ENCODE measurements at regions not wholly inside any gene's neighbourhood (a gene's known extent, or its start where the extent isn't known, plus 50 kb on each side); places are given as distances from the start of the nearest gene placed in this dataset.

DNA sequence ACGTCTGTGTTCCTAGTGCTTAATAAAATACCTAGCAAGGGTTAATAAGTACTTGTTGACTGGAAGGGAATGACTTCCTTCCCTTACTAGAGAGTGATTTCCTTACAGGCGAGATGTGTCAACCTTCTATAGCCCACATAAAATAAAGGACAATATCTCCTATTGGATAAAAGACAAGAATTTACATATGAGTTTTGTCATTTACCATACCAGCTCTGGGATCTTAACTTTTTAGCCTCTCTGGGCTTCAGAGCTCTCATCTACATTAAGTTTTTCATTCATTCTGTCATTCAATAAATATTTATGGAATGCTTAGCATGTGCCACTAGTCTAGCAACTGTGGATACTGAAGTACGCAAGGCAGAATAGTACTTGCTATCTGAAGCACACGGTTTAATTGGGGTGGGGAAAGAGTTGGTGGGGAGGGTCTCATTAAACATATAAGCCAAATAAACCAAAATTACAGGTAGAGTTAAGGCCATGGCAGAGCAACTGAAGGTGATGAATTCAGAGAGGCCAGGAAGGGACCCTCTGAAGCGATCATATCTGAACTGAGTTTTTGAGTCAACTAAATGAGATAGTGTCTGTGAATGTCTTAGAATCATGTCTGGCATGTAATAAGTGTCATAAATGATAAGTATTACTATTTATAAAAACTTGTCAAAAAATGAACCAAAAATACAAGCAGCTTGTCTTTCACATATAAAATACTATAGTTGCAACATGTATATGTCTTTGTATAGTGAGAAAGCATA is 91.6 kb upstream of the BMP2K start:
- TF ChIP-seq, protein P1, sequence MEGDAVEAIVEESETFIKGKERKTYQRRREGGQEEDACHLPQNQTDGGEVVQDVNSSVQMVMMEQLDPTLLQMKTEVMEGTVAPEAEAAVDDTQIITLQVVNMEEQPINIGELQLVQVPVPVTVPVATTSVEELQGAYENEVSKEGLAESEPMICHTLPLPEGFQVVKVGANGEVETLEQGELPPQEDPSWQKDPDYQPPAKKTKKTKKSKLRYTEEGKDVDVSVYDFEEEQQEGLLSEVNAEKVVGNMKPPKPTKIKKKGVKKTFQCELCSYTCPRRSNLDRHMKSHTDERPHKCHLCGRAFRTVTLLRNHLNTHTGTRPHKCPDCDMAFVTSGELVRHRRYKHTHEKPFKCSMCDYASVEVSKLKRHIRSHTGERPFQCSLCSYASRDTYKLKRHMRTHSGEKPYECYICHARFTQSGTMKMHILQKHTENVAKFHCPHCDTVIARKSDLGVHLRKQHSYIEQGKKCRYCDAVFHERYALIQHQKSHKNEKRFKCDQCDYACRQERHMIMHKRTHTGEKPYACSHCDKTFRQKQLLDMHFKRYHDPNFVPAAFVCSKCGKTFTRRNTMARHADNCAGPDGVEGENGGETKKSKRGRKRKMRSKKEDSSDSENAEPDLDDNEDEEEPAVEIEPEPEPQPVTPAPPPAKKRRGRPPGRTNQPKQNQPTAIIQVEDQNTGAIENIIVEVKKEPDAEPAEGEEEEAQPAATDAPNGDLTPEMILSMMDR (IDR thresholded peaks at IDR 0.05) = no peak
- no peak for TF ChIP-seq POLR2A (IDR thresholded peaks at IDR 0.05)

All from esophagus squamous epithelium (tissue), 4 donors.